ENCODE measurements at regions not wholly inside any gene's neighbourhood (a gene's known extent, or its start where the extent isn't known, plus 50 kb on each side); places are given as distances from the start of the nearest gene placed in this dataset.
A peak's percentile ranks its signal among the peaks of the same experiment; 100 is the strongest.

DNA sequence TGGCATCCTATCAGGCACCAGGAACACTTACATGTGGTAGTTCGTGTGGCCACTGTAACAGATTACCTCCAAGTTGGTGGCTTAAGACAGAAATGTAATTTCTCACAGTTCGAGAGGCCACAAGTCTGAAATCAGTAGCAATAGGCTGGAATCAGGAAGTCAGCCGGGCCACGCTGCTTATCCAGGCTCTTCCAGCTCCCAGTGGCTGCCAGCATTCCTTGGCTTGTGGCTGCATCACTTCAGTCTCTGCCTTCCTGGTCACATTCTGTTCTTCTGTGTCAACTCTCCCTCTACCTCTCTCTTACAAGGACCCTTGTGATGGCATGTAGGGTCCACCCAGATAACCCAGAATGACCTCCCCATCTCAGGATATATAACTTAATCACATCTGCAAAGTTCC is 78.7 kb upstream of the MSX2 start:
- no peak for FAIRE-seq
- Histone ChIP-seq H3K27ac (ENCODE audit: low read depth, low read length) (no peak overlapping the region), H3K56ac (replicated peaks; ENCODE audit: insufficient read length, low read depth, low read length) (no peak overlapping the region), H3K79me1 (ENCODE audit: low read depth, low read length) (no peaks in the 10 kb centered on the region), H2BK15ac (ENCODE audit: low read length) (no peak overlapping the region), H3K4me1 (replicated peaks in 1 of 4; ENCODE audit: control insufficient read depth in 3 of 4, insufficient read depth in 4 of 4, low read length in 3 of 4) (no peaks in the 10 kb centered on the region), H3K23ac (ENCODE audit: insufficient read length) (no peak overlapping the region), H4K5ac (ENCODE audit: insufficient read length, low read depth, low read length) (no peak overlapping the region), H2BK20ac (ENCODE audit: low read length) (no peak overlapping the region), H4K91ac (replicated peaks; ENCODE audit: insufficient read length, low read length) (no peak overlapping the region), H2AK5ac (ENCODE audit: low read depth, low read length) (no peak overlapping the region), H3K14ac (ENCODE audit: insufficient read length) (no peak overlapping the region), H2AFZ (ENCODE audit: low read length) (no peak overlapping the region), H3K4me2 (ENCODE audit: insufficient read depth in 1 of 2, low read depth in 2 of 2, low read length in 2 of 2) (no peak overlapping the region), H2BK120ac (replicated peaks; ENCODE audit: low read depth, low read length) (no peak overlapping the region), H3K9me3 (ENCODE audit: insufficient read depth in 2 of 2, low read depth in 1 of 2, low read length in 1 of 2) (0 out of 4 replicates have a peak, but pooled peaks cover 0 to 5% of the 10 kb centered on the region in 2 experiments), H3K4me3 (ENCODE audit: extremely low read depth in 1 of 4, insufficient read depth in 2 of 4, low read depth in 3 of 4, low read length in 4 of 4) (no peak overlapping the region), H3K18ac (ENCODE audit: extremely low read depth, low read length) (no peak overlapping the region), H3K23me2 (ENCODE audit: low read depth, low read length) (no peaks in the 10 kb centered on the region), H2BK5ac (ENCODE audit: low read depth, low read length) (no peak overlapping the region), H4K8ac (ENCODE audit: extremely low read depth, insufficient read depth, low read length) (0 out of 2 replicates have a peak overlapping the region, but pooled peaks have one; percentile 43), H3K36me3 (ENCODE audit: control insufficient read depth in 2 of 4, insufficient read depth in 4 of 4, low read length in 3 of 4) (no peaks in the 10 kb centered on the region), H3K27me3 (replicated peaks in 1 of 4; ENCODE audit: control insufficient read depth in 3 of 4, extremely low read depth in 1 of 4, insufficient read depth in 3 of 4, low read length in 3 of 4) (no peaks in the 10 kb centered on the region), H3K9ac (replicated peaks in 1 of 4; ENCODE audit: extremely low read depth in 1 of 4, low read depth in 3 of 4, low read length in 3 of 4) (no peak overlapping the region), H3K79me2 (ENCODE audit: control insufficient read depth in 1 of 2, insufficient read depth in 2 of 2, low read length in 2 of 2) (no peaks in the 10 kb centered on the region), H3K4ac (replicated peaks; ENCODE audit: insufficient read length, low read depth, low read length) (no peak overlapping the region), H4K20me1 (replicated peaks in 1 of 2; ENCODE audit: control insufficient read depth in 1 of 2, insufficient read depth in 2 of 2, low read length in 2 of 2) (no peaks in the 10 kb centered on the region), H2BK12ac (ENCODE audit: low read depth, low read length) (no peak overlapping the region)
- 90% methylated on average over 4 of the region's 4 CpGs; no CpG with 5 or more reads in 1 of the 2 experiments for WGBS, 2 experiments (ENCODE audit: extremely low coverage in 1 of 2, insufficient coverage in 1 of 2, insufficient read length in 1 of 2, insufficient replicate concordance in 2 of 2, low coverage in 1 of 2, low lambda C conversion rate in 2 of 2, missing lambda C conversion rate in 1 of 2)
- DNase-seq (ENCODE audit: low read depth in 1 of 2, low spot score in 2 of 2): no peak
- ChIA-PET CTCF (ENCODE audit: partially characterized antibody) (no interaction called here), POLR2A (ENCODE audit: partially characterized antibody) (no interaction called here)
- TF ChIP-seq CHD2 (IDR thresholded peaks at IDR 0.05; ENCODE audit: low read length) (no peak), TCF12 (IDR thresholded peaks at IDR 0.05; ENCODE audit: low read depth, low read length) (no peak), YY1 (IDR thresholded peaks at IDR 0.05; ENCODE audit: low read depth, low read length) (no peak), JUN (IDR thresholded peaks at IDR 0.05; ENCODE audit: low read depth, low read length) (no peak), NRF1 (IDR thresholded peaks at IDR 0.05; ENCODE audit: low read depth, low read length) (no peak), TEAD4 (IDR thresholded peaks at IDR 0.05; ENCODE audit: low read depth, low read length) (no peak), TAF7 (optimal IDR thresholded peaks at IDR 0.05; ENCODE audit: borderline replicate concordance, low read depth, low read length) (no peak), ZNF274 (IDR thresholded peaks at IDR 0.05; ENCODE audit: borderline replicate concordance, extremely low read depth, low read length) (no peak), FOSL1 (IDR thresholded peaks at IDR 0.05; ENCODE audit: insufficient read depth, low read depth, low read length) (no peak), TBP (IDR thresholded peaks at IDR 0.05; ENCODE audit: low read depth, low read length) (no peak), CHD1 (IDR thresholded peaks at IDR 0.05; ENCODE audit: low read depth, low read length) (no peak), EZH2 (IDR thresholded peaks at IDR 0.05; ENCODE audit: low read depth, low read length, severe bottlenecking) (no peak), SIRT6 (IDR thresholded peaks at IDR 0.05; ENCODE audit: low read length) (no peak)
- TF ChIP-seq, protein P1, sequence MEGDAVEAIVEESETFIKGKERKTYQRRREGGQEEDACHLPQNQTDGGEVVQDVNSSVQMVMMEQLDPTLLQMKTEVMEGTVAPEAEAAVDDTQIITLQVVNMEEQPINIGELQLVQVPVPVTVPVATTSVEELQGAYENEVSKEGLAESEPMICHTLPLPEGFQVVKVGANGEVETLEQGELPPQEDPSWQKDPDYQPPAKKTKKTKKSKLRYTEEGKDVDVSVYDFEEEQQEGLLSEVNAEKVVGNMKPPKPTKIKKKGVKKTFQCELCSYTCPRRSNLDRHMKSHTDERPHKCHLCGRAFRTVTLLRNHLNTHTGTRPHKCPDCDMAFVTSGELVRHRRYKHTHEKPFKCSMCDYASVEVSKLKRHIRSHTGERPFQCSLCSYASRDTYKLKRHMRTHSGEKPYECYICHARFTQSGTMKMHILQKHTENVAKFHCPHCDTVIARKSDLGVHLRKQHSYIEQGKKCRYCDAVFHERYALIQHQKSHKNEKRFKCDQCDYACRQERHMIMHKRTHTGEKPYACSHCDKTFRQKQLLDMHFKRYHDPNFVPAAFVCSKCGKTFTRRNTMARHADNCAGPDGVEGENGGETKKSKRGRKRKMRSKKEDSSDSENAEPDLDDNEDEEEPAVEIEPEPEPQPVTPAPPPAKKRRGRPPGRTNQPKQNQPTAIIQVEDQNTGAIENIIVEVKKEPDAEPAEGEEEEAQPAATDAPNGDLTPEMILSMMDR (IDR thresholded peaks at IDR 0.05; ENCODE audit: control extremely low read depth in 1 of 3, insufficient read depth in 1 of 3, low read depth in 1 of 3, low read length in 3 of 3): no peak
